HG02840 (cell line): ENCODE measurements at regions not wholly inside any gene's neighbourhood (a gene's known extent, or its start where the extent isn't known, plus 50 kb on each side); places are given as distances from the start of the nearest gene placed in this dataset.
A peak's percentile ranks its signal among the peaks of the same experiment; 100 is the strongest.
"Not testable (repeated sequence)": the region's sequence is repeated elsewhere in the genome, so short reads cannot be mapped to it uniquely, and the experiment has no call there.

ENCODE experiments used
- ATAC-seq: cut with Tn5 transposase; IDR thresholded peaks from one replicate; pipeline ENCODE4 v1.9.1; 2021; ENCODE audit warnings: mild to moderate bottlenecking, moderate library complexity, moderate number of reproducible peaks; ENCODE audit not compliant: unreplicated experiment, low FRiP score

- ATAC-seq = no peak
Observed at GRCh38 chr14:89743828-89744227, 210.7 kb downstream of the EFCAB11 start.

GRCh38 chr14:89740241-89740640 is 214.3 kb downstream of the EFCAB11 start:
- no peak for ATAC-seq

GRCh38 chr14:89736881-89737280 is 217.6 kb downstream of the EFCAB11 start:
- ATAC-seq = no peak

- no peak for ATAC-seq
Observed at GRCh38 chr14:89731396-89731933, 223.1 kb downstream of the EFCAB11 start.

GRCh38 chr14:89730687-89731086 is 223.8 kb downstream of the EFCAB11 start:
- no peak for ATAC-seq

- ATAC-seq = no peak
Observed at GRCh38 chr14:89728964-89729363, 225.6 kb downstream of the EFCAB11 start.

GRCh38 chr14:89726226-89726625 is 228.3 kb downstream of the EFCAB11 start:
- ATAC-seq = not testable (repeated sequence)

GRCh38 chr14:89724628-89724960 is 229.9 kb downstream of the EFCAB11 start:
- ATAC-seq = no peak

- ATAC-seq = no peak
Observed at GRCh38 chr14:89723930-89724627, 230.5 kb downstream of the EFCAB11 start.

GRCh38 chr14:89721956-89722355 is 232.6 kb downstream of the EFCAB11 start:
- ATAC-seq = no peak

GRCh38 chr14:89720741-89721729 is 233.5 kb downstream of the EFCAB11 start:
- ATAC-seq = no peak

GRCh38 chr14:89720076-89720687 is 234.3 kb downstream of the EFCAB11 start:
- ATAC-seq = no peak

GRCh38 chr14:89719366-89720075 is 235.0 kb downstream of the EFCAB11 start:
- no peak for ATAC-seq

GRCh38 chr14:89708982-89709625 is 245.4 kb downstream of the EFCAB11 start:
- no peak for ATAC-seq

GRCh38 chr14:89707086-89707485 is 247.4 kb downstream of the EFCAB11 start:
- no peak for ATAC-seq

- no peak for ATAC-seq
Observed at GRCh38 chr14:89702876-89703200, 251.7 kb downstream of the EFCAB11 start.

GRCh38 chr14:89702073-89702875 is 252.3 kb downstream of the EFCAB11 start:
- no peak for ATAC-seq

- ATAC-seq = peak; percentile 80
Observed at GRCh38 chr14:89701211-89702043, 253.1 kb downstream of the EFCAB11 start.
